ACC112 (cell line): ENCODE measurements at regions not wholly inside any gene's neighbourhood (a gene's known extent, or its start where the extent isn't known, plus 50 kb on each side); places are given as distances from the start of the nearest gene placed in this dataset.

Experiments
- H2AFZ ChIP-seq: fragments of 200-600 bp; sonication (generic); one replicate; pipeline ENCODE4 v1.6.0; 2017; ENCODE audit warnings: antibody characterized with exemption, low read length; ENCODE audit not compliant: unreplicated experiment
- H3K27ac ChIP-seq: fragments of 200-600 bp; sonication (generic); 2 replicates; pipeline ENCODE4 v1.5.1; 2014; ENCODE audit warnings: low read depth, mild to moderate bottlenecking, antibody characterized with exemption, low read length, moderate library complexity
- H3K27me3 ChIP-seq: fragments of 200-600 bp; sonication (generic); 2 replicates; pipeline ENCODE4 v1.6.1; 2014; ENCODE audit warnings: mild to moderate bottlenecking, antibody characterized with exemption, low read length, moderate library complexity, mixed read lengths; ENCODE audit not compliant: insufficient read depth
- H3K36me3 ChIP-seq: fragments of 200-600 bp; sonication (generic); 2 replicates; pipeline ENCODE4 v1.6.1; 2016; ENCODE audit warnings: mild to moderate bottlenecking, antibody characterized with exemption, low read length, moderate library complexity, mixed read lengths; ENCODE audit not compliant: insufficient read depth
- H3K4me1 ChIP-seq: fragments of 200-600 bp; sonication (generic); one replicate; pipeline ENCODE4 v1.6.1; 2016; ENCODE audit warnings: low read length, mixed read lengths; ENCODE audit not compliant: insufficient read depth, unreplicated experiment, control insufficient read depth
- H3K4me3 ChIP-seq: fragments of 200-600 bp; sonication (generic); 2 replicates; pipeline ENCODE4 v1.5.1; 2014; ENCODE audit warnings: mild to moderate bottlenecking, low read depth, low read length
- H3K79me2 ChIP-seq: fragments of 200-600 bp; sonication (generic); one replicate; pipeline ENCODE4 v1.6.0; 2016; ENCODE audit warnings: low read length; ENCODE audit not compliant: control insufficient read depth, unreplicated experiment, insufficient read depth

- no peaks in the 10 kb centered on the region for H3K4me1 ChIP-seq
- H3K79me2 ChIP-seq = no peaks in the 10 kb centered on the region
- H3K27ac ChIP-seq = no peak overlapping the region
- H2AFZ ChIP-seq = no peak overlapping the region
- no peak overlapping the region for H3K4me3 ChIP-seq
- H3K36me3 ChIP-seq = no peaks in the 10 kb centered on the region
- no peaks in the 10 kb centered on the region for H3K27me3 ChIP-seq
Measured at GRCh38 chr13:86567119-86567518, 767.9 kb upstream of the SLITRK6 start.

- Histone ChIP-seq H3K79me2 (no peaks in the 10 kb centered on the region), H3K36me3 (no peaks in the 10 kb centered on the region), H3K27me3 (no peaks in the 10 kb centered on the region), H3K4me3 (no peak overlapping the region), H3K27ac (no peak overlapping the region), H3K4me1 (no peaks in the 10 kb centered on the region), H2AFZ (no peak overlapping the region)
Measured at GRCh38 chr13:86569119-86569518, 769.9 kb upstream of the SLITRK6 start.

GRCh38 chr13:86569974-86570373, 770.8 kb upstream of the SLITRK6 start:
- no peaks in the 10 kb centered on the region for H3K27me3 ChIP-seq
- no peak overlapping the region for H3K4me3 ChIP-seq
- no peaks in the 10 kb centered on the region for H3K79me2 ChIP-seq
- H3K36me3 ChIP-seq = no peaks in the 10 kb centered on the region
- no peak overlapping the region for H2AFZ ChIP-seq
- no peak overlapping the region for H3K27ac ChIP-seq
- no peaks in the 10 kb centered on the region for H3K4me1 ChIP-seq

- Histone ChIP-seq H3K27me3 (no peaks in the 10 kb centered on the region), H3K4me1 (no peaks in the 10 kb centered on the region), H3K27ac (no peak overlapping the region), H3K4me3 (no peak overlapping the region; the same call in 1 of the 2 replicates), H3K79me2 (no peaks in the 10 kb centered on the region), H2AFZ (no peak overlapping the region), H3K36me3 (no peaks in the 10 kb centered on the region)
Measured at GRCh38 chr13:86572115-86572514, 772.9 kb upstream of the SLITRK6 start.

GRCh38 chr13:86579662-86580061, 780.4 kb upstream of the SLITRK6 start:
- H3K27ac ChIP-seq = no peak overlapping the region
- no peaks in the 10 kb centered on the region for H3K79me2 ChIP-seq
- H3K27me3 ChIP-seq = no peaks in the 10 kb centered on the region
- H2AFZ ChIP-seq = no peak overlapping the region
- no peaks in the 10 kb centered on the region for H3K4me1 ChIP-seq
- no peak overlapping the region for H3K4me3 ChIP-seq
- no peaks in the 10 kb centered on the region for H3K36me3 ChIP-seq

GRCh38 chr13:86581706-86582105, 782.5 kb upstream of the SLITRK6 start:
- Histone ChIP-seq H3K27ac (no peak overlapping the region), H2AFZ (no peak overlapping the region), H3K36me3 (no peaks in the 10 kb centered on the region), H3K27me3 (no peaks in the 10 kb centered on the region), H3K4me3 (no peak overlapping the region), H3K4me1 (no peaks in the 10 kb centered on the region), H3K79me2 (no peaks in the 10 kb centered on the region)

GRCh38 chr13:86584301-86584700, 785.1 kb upstream of the SLITRK6 start:
- H2AFZ ChIP-seq = no peak overlapping the region

GRCh38 chr13:86585835-86586234, 786.6 kb upstream of the SLITRK6 start:
- no peaks in the 10 kb centered on the region for H3K27me3 ChIP-seq
- no peak overlapping the region for H2AFZ ChIP-seq
- no peak overlapping the region for H3K27ac ChIP-seq
- H3K4me3 ChIP-seq = no peak overlapping the region
- no peaks in the 10 kb centered on the region for H3K4me1 ChIP-seq
- H3K36me3 ChIP-seq = no peaks in the 10 kb centered on the region
- no peaks in the 10 kb centered on the region for H3K79me2 ChIP-seq

More at GRCh38 chr13:86584301-86584700, 785.1 kb upstream of the SLITRK6 start:
- H3K27ac ChIP-seq = no peak overlapping the region
- no peaks in the 10 kb centered on the region for H3K4me1 ChIP-seq
- no peaks in the 10 kb centered on the region for H3K27me3 ChIP-seq
- no peak overlapping the region for H3K4me3 ChIP-seq
- H3K36me3 ChIP-seq = no peaks in the 10 kb centered on the region
- no peaks in the 10 kb centered on the region for H3K79me2 ChIP-seq

- H3K27ac ChIP-seq = no peak overlapping the region
- no peaks in the 10 kb centered on the region for H3K36me3 ChIP-seq
- H3K4me3 ChIP-seq = no peak overlapping the region
- no peaks in the 10 kb centered on the region for H3K4me1 ChIP-seq
- H3K27me3 ChIP-seq = no peaks in the 10 kb centered on the region
- H3K79me2 ChIP-seq = no peaks in the 10 kb centered on the region
- H2AFZ ChIP-seq = no peak overlapping the region
Measured at GRCh38 chr13:86591862-86592261, 792.6 kb upstream of the SLITRK6 start.

- H3K4me3 ChIP-seq = no peak overlapping the region
- no peaks in the 10 kb centered on the region for H3K36me3 ChIP-seq
- H3K79me2 ChIP-seq = no peaks in the 10 kb centered on the region
- no peaks in the 10 kb centered on the region for H3K27me3 ChIP-seq
- no peak overlapping the region for H2AFZ ChIP-seq
- no peaks in the 10 kb centered on the region for H3K4me1 ChIP-seq
- no peak overlapping the region for H3K27ac ChIP-seq
Measured at GRCh38 chr13:86601351-86601750, 802.1 kb upstream of the SLITRK6 start.

- no peaks in the 10 kb centered on the region for H3K4me1 ChIP-seq
- H3K79me2 ChIP-seq = no peaks in the 10 kb centered on the region
- H3K36me3 ChIP-seq = no peaks in the 10 kb centered on the region
- H2AFZ ChIP-seq = no peak overlapping the region
- no peaks in the 10 kb centered on the region for H3K27me3 ChIP-seq
- no peak overlapping the region for H3K27ac ChIP-seq
- H3K4me3 ChIP-seq = no peak overlapping the region
Measured at GRCh38 chr13:86606264-86606663, 807.0 kb upstream of the SLITRK6 start.
